ENCODE measurements at regions not wholly inside any gene's neighbourhood (a gene's known extent, or its start where the extent isn't known, plus 50 kb on each side); places are given as distances from the start of the nearest gene placed in this dataset.

- H3K36me3 ChIP-seq (ENCODE audit: insufficient read depth, low read length) = no peaks in the 10 kb centered on the region
- H3K9ac ChIP-seq (ENCODE audit: low read length) = no peak overlapping the region
- H3K27me3 ChIP-seq (ENCODE audit: insufficient read depth, low read depth, low read length) = no peaks in the 10 kb centered on the region
- no peak for TF ChIP-seq CTCF (IDR thresholded peaks at IDR 0.05; ENCODE audit: poor library complexity, severe bottlenecking)
- no peak for TF ChIP-seq EZH2 (IDR thresholded peaks at IDR 0.05; ENCODE audit: borderline replicate concordance, insufficient read depth, low read length, poor library complexity, severe bottlenecking)
- no peak for TF ChIP-seq SMC3 (conservative IDR thresholded peaks at IDR 0.05; ENCODE audit: poor library complexity)
- TF ChIP-seq RAD21 (conservative IDR thresholded peaks at IDR 0.05) = no peak
- TF ChIP-seq TAF1 (IDR thresholded peaks at IDR 0.05; ENCODE audit: low read depth) = no peak
- TF ChIP-seq REST (IDR thresholded peaks at IDR 0.05; ENCODE audit: borderline replicate concordance) = no peak
- TF ChIP-seq POLR2AphosphoS5 (IDR thresholded peaks at IDR 0.05) = no peak
- no peak for TF ChIP-seq EP300 (conservative IDR thresholded peaks at IDR 0.05; ENCODE audit: poor library complexity, severe bottlenecking)
- TF ChIP-seq MXI1 (conservative IDR thresholded peaks at IDR 0.05; ENCODE audit: poor library complexity, severe bottlenecking) = no peak
- H3K27ac ChIP-seq (ENCODE audit: low read length) = no peak overlapping the region
- no peak overlapping the region for H3K4me3 ChIP-seq (ENCODE audit: low read length)
- no peaks in the 10 kb centered on the region for H3F3A ChIP-seq (ENCODE audit: insufficient read depth, low read length, poor library complexity, severe bottlenecking)
- H4K20me1 ChIP-seq (ENCODE audit: insufficient read depth) = no peaks in the 10 kb centered on the region
- H2AFZ ChIP-seq (ENCODE audit: low read depth, low read length) = no peak overlapping the region
- H3K9me3 ChIP-seq (ENCODE audit: low read length) = no peaks in the 10 kb centered on the region
- H3K79me2 ChIP-seq (replicated peaks; ENCODE audit: insufficient read depth, low read length) = no peaks in the 10 kb centered on the region
- no peaks in the 10 kb centered on the region for H3K9me2 ChIP-seq (ENCODE audit: insufficient read depth, low read length)
- no peak overlapping the region for H3K4me2 ChIP-seq (ENCODE audit: low read length)
Measured at GRCh38 chr2:16117021-16117700, 176.8 kb downstream of the MYCN start.

DNA sequence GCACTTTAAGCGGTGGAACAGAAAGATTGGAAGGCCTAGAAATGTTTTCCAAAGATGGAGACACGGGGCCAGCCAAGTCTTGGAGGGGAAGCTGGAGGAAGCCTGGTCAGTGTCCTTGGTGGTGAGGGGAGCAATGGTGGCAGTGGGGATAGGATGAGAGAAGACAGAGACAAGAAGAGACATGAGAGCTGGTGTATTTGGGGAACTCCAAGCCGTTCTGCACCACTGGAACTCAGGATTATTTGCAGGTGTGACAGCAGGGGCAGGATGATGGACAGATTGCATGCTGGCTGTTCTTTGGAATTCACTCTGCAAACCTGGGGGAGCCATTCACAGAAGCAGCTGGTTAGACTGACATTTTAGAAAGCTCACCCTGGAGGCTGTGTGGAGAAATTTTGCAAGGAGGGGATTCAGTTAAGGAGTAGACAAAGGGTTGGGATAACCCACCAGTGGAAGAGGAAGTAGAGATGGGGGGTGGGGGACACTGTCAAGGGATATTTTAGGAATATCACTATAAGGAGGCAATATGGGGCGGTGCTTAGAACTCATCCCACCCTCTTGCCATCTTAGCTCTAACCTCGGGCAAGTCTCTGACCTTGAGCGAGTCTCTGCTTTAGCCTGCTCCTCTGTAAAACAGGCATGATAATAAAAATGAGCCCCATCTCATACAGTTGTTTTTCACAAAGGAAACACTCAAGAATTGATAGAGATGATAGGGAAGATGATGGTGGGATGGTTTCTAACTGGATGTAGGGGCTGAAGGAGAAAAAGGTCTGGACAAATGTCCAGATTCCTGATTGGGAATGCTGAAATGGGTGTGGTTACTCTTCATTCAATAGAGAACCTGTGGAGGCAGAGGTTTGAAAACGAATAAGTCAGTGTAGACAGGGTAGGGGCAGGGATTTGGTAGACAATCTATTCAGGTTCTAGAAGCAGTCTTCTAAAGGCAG, 175.8 kb downstream of the MYCN start:
- no peaks in the 10 kb centered on the region for H3K36me3 ChIP-seq (ENCODE audit: insufficient read depth, low read length)
- no peaks in the 10 kb centered on the region for H3K9me3 ChIP-seq (ENCODE audit: low read length)
- H2AFZ ChIP-seq (ENCODE audit: low read depth, low read length) = no peak overlapping the region
- H3K4me2 ChIP-seq (ENCODE audit: low read length) = no peak overlapping the region
- H3K27ac ChIP-seq (ENCODE audit: low read length) = no peak overlapping the region
- no peak overlapping the region for H3K9ac ChIP-seq (ENCODE audit: low read length)
- H3K27me3 ChIP-seq (ENCODE audit: insufficient read depth, low read depth, low read length) = no peaks in the 10 kb centered on the region
- H4K20me1 ChIP-seq (ENCODE audit: insufficient read depth) = no peaks in the 10 kb centered on the region
- no peaks in the 10 kb centered on the region for H3F3A ChIP-seq (ENCODE audit: insufficient read depth, low read length, poor library complexity, severe bottlenecking)
- no peak for TF ChIP-seq CTCF (IDR thresholded peaks at IDR 0.05; ENCODE audit: poor library complexity, severe bottlenecking)
- no peak for TF ChIP-seq SMC3 (conservative IDR thresholded peaks at IDR 0.05; ENCODE audit: poor library complexity)
- TF ChIP-seq EZH2 (IDR thresholded peaks at IDR 0.05; ENCODE audit: borderline replicate concordance, insufficient read depth, low read length, poor library complexity, severe bottlenecking) = no peak
- TF ChIP-seq REST (IDR thresholded peaks at IDR 0.05; ENCODE audit: borderline replicate concordance) = no peak
- TF ChIP-seq MXI1 (conservative IDR thresholded peaks at IDR 0.05; ENCODE audit: poor library complexity, severe bottlenecking) = no peak
- TF ChIP-seq TAF1 (IDR thresholded peaks at IDR 0.05; ENCODE audit: low read depth) = no peak
- TF ChIP-seq EP300 (conservative IDR thresholded peaks at IDR 0.05; ENCODE audit: poor library complexity, severe bottlenecking) = no peak
- TF ChIP-seq POLR2AphosphoS5 (IDR thresholded peaks at IDR 0.05) = no peak
- TF ChIP-seq RAD21 (conservative IDR thresholded peaks at IDR 0.05) = no peak
- H3K79me2 ChIP-seq (replicated peaks; ENCODE audit: insufficient read depth, low read length) = no peaks in the 10 kb centered on the region
- H3K9me2 ChIP-seq (ENCODE audit: insufficient read depth, low read length) = no peaks in the 10 kb centered on the region
- no peak overlapping the region for H3K4me3 ChIP-seq (ENCODE audit: low read length)
